RWPE1 (cell line): ENCODE measurements at regions not wholly inside any gene's neighbourhood (a gene's known extent, or its start where the extent isn't known, plus 50 kb on each side); places are given as distances from the start of the nearest gene placed in this dataset.

Experiments used
- CTCF ChIA-PET: fragments of 350-600 bp; sonication (Branson Sonifier 250); formaldehyde crosslinking; extraction: SDS; loops from one replicate; lab custom pipeline; 2021; lab: Yijun Ruan, JAX
- POLR2A ChIA-PET: fragments of 400-600 bp; formaldehyde crosslinking; extraction: SDS; loops from one replicate; lab custom pipeline; 2020; ENCODE audit warnings: antibody characterized with exemption; ENCODE audit not compliant: low non-redundant PET; lab: Yijun Ruan, JAX
- DNase-seq: peaks from one replicate; pipeline ENCODE4 v3.0.0; 2012; ENCODE audit warnings: low spot score
- H3K27ac ChIP-seq: fragments of 450-650 bp; 2 replicates; pipeline ENCODE4 v1.5.1; 2017
- TF ChIP-seq, protein P1 (sequence below): fragments of 450-650 bp; conservative IDR thresholded peaks from 2 replicates; pipeline ENCODE4 v1.5.1; 2017; ENCODE audit warnings: low read depth, mild to moderate bottlenecking

DNA sequence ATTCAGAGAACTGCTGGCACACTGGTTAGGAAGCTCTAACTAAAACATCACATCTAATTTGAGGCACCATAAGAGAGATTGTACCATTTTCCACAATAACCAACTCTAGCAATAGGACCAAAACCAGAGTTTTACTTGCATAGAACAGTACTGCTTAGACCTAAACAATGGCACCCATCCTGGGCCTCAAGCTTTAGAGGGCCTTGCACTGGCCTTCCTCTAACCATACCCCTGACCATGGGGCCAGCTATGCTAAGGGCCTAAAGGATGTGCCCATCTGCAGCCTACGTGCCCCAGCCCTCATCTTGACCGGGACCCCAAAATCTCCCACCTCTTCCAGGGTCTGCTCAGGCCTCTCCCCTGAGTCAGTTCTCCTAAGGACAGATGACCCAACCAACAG is 74.4 kb upstream of the ARHGAP32 start:
- ChIA-PET POLR2A (no interaction called here), CTCF (interaction anchor here (0.8 kb wide), 1 partner anchor 13 kb away, joined by 3 read pairs; no protein-coding TSS in a partner anchor)
- TF ChIP-seq, protein P1, sequence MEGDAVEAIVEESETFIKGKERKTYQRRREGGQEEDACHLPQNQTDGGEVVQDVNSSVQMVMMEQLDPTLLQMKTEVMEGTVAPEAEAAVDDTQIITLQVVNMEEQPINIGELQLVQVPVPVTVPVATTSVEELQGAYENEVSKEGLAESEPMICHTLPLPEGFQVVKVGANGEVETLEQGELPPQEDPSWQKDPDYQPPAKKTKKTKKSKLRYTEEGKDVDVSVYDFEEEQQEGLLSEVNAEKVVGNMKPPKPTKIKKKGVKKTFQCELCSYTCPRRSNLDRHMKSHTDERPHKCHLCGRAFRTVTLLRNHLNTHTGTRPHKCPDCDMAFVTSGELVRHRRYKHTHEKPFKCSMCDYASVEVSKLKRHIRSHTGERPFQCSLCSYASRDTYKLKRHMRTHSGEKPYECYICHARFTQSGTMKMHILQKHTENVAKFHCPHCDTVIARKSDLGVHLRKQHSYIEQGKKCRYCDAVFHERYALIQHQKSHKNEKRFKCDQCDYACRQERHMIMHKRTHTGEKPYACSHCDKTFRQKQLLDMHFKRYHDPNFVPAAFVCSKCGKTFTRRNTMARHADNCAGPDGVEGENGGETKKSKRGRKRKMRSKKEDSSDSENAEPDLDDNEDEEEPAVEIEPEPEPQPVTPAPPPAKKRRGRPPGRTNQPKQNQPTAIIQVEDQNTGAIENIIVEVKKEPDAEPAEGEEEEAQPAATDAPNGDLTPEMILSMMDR = no peak
- DNase-seq = no peak
- no peak overlapping the region for H3K27ac ChIP-seq

- POLR2A ChIA-PET = no interaction called here
- TF ChIP-seq, protein P1 = no peak
- CTCF ChIA-PET = interaction anchor here (0.7 kb wide), 1 partner anchor 778 kb away, joined by 3 read pairs; no protein-coding TSS in a partner anchor
- DNase-seq = no peak
- no peak overlapping the region for H3K27ac ChIP-seq
These were observed 73.1 kb upstream of the ARHGAP32 start for GRCh38 chr11:129265125-129265788.

- DNase-seq = no peak
- ChIA-PET POLR2A (no interaction called here), CTCF (no interaction called here)
- H3K27ac ChIP-seq = no peak overlapping the region
- TF ChIP-seq, protein P1 = no peak
These were observed 72.0 kb upstream of the ARHGAP32 start for GRCh38 chr11:129264114-129264513.

GRCh38 chr11:129260750-129261149 is 68.6 kb upstream of the ARHGAP32 start:
- H3K27ac ChIP-seq = no peak overlapping the region
- ChIA-PET CTCF (interaction anchor here (0.6 kb wide), 1 partner anchor 264 kb away, joined by 4 read pairs; no protein-coding TSS in a partner anchor), POLR2A (no interaction called here)
- no peak for DNase-seq
- TF ChIP-seq, protein P1 = no peak

DNA sequence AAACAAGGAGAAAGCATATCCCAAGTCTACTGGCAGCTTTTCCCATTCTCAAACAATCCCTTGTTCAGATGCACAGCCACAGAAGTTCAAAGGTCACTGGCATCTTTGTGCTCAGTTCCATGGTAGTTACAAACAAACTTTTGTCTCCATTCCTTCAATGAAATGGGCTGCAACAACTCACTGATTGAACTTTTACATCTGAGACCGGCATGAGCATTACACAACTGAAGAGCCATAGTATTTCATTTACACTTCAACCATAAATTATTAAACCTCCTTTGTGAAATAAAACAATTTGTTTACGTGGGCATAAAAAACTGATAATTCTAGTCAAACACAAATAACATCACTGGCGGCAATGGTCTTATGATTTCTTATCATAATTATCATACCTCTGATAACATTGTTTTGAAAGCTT is 67.8 kb upstream of the ARHGAP32 start:
- ChIA-PET CTCF (no interaction called here), POLR2A (no interaction called here)
- H3K27ac ChIP-seq = no peak overlapping the region
- TF ChIP-seq, protein P1 = no peak
- no peak for DNase-seq

DNA sequence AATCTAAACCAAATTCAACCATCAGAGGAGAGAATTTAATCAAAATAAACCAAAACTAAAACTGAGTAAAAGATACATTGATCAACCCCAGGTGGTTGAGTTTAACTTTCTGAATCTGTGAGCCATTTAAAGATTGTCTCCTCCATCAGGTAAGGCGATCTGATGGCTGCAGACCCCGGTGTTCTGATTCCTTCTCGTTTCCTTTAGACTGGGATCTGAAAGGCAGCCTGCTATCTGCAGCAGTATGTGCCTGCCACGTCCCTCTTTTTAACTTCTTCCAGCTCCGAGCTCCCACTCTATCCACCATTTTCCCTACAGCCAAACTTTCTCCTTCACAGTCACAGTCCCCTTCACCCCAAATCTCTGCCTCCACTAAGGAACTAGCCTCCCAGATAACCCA is 66.1 kb upstream of the ARHGAP32 start:
- no peak for DNase-seq
- H3K27ac ChIP-seq = no peak overlapping the region
- TF ChIP-seq, protein P1 = no peak
- CTCF ChIA-PET = interaction anchor here (1.2 kb wide), 1 partner anchor 73 kb away, joined by 3 read pairs; no protein-coding TSS in a partner anchor
- POLR2A ChIA-PET = no interaction called here
